Esophagus (tissue), 2 donors: ENCODE measurements at regions not wholly inside any gene's neighbourhood (a gene's known extent, or its start where the extent isn't known, plus 50 kb on each side); places are given as distances from the start of the nearest gene placed in this dataset.
"Not testable (repeated sequence)": the region's sequence is repeated elsewhere in the genome, so short reads cannot be mapped to it uniquely, and the experiment has no call there.

ENCODE experiments used
- H3K27ac ChIP-seq, 2 donors: one replicate each; pipeline ENCODE4 v1.5.1; 2013; ENCODE audit warnings: low read depth in 2 of 2, mild to moderate bottlenecking in 2 of 2, inconsistent platforms in 1 of 2, low read length in 1 of 2, moderate library complexity in 1 of 2
- H3K27me3 ChIP-seq, 2 donors: one replicate each; pipeline ENCODE4 v1.6.1; 2013; ENCODE audit warnings: low read length in 2 of 2, control low read depth in 1 of 2, mild to moderate bottlenecking in 1 of 2; ENCODE audit not compliant: insufficient read depth in 2 of 2, control insufficient read depth in 1 of 2
- H3K36me3 ChIP-seq, 2 donors: one replicate each; pipeline ENCODE4 v1.6.1; 2013; ENCODE audit warnings: low read length in 1 of 2; ENCODE audit not compliant: control insufficient read depth in 2 of 2, insufficient read depth in 2 of 2
- H3K4me1 ChIP-seq, 2 donors: one replicate each; pipeline ENCODE4 v1.6.1; 2013; ENCODE audit warnings: low read length in 1 of 2; ENCODE audit not compliant: control insufficient read depth in 2 of 2, insufficient read depth in 2 of 2
- H3K4me3 ChIP-seq, 2 donors: one replicate each; pipeline ENCODE4 v1.5.1; 2013; ENCODE audit warnings: low read length in 2 of 2, mild to moderate bottlenecking in 2 of 2, low read depth in 1 of 2, moderate library complexity in 1 of 2
- H3K9me3 ChIP-seq, 2 donors: one replicate each; pipeline ENCODE4 v1.6.1; 2013; ENCODE audit warnings: mild to moderate bottlenecking in 2 of 2, low read depth in 1 of 2, low read length in 1 of 2, moderate library complexity in 1 of 2; ENCODE audit not compliant: control insufficient read depth in 2 of 2, insufficient read depth in 1 of 2
- WGBS, 2 donors: extraction: QIAGEN DNeasy Blood & Tissue Kit; methylation state at CpG; one replicate each; pipeline ENCODE4 v1.1.7; 2013; 5-methylcytosine and 5-hydroxymethylcytosine counted together
- donor health status: healthy with polysubstance abuse.
- donor health status: Bipolar disorder and iron deficiency.

DNA sequence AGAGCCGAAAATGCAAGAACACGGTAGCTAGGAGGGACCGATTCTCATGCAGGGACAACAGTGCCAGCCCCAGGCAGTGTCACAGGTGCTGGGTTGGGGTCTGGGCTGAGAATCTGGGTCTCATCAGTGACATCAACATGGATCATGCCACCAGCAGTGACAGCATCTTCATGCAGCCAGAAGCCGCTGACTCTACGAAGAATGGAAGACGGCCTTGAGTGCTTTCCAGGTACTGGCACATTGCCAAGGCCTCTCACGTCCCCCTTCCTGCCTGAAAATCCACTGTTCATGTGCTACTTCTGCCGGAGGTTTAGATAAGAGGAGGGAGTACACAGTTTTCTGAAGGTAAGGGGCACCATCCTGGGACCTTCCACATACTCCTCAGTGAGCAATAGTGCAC, 141.1 kb upstream of the FOXQ1 start:
- 56 to 66% methylated on average over 8 of the region's 8 CpGs for WGBS, 2 donors
- peaks cover 2 to 3% of the 10 kb centered on the region in 2 donors for H3K9me3 ChIP-seq
- no peaks in the 10 kb centered on the region for H3K4me1 ChIP-seq

DNA sequence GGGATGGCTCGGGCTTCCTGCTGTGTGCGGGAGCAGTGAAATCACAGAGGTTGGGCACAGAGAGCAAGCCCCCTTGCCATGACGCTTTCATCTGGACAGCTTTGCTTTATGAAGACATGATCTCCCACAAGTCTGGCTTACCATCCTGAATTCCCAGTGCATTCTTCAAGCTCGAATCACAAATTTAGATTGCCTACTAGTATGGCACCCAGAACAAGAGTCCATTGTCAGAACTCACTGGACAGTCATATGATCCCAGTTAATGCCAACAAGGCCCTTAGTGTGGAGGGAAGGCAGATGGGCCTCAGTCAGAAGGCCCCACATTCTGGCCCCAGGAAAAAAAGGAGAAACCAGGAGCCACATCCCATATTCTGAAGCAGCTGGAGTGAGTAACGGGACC, 147.3 kb upstream of the FOXQ1 start:
- Histone ChIP-seq H3K9me3 (peaks cover 2 to 3% of the 10 kb centered on the region in 2 donors), H3K36me3 (no peaks in the 10 kb centered on the region), H3K4me1 (no peaks in the 10 kb centered on the region), H3K4me3 (no peak overlapping the region), H3K27me3 (no peaks in the 10 kb centered on the region), H3K27ac (no peak overlapping the region)
- WGBS, 2 donors: 83 to 87% methylated on average over 5 of the region's 5 CpGs

More for the DNA sequence above, 141.1 kb upstream of the FOXQ1 start:
- no peak overlapping the region for H3K27ac ChIP-seq
- no peak overlapping the region for H3K4me3 ChIP-seq
- H3K36me3 ChIP-seq: no peaks in the 10 kb centered on the region
- H3K27me3 ChIP-seq: no peaks in the 10 kb centered on the region

DNA sequence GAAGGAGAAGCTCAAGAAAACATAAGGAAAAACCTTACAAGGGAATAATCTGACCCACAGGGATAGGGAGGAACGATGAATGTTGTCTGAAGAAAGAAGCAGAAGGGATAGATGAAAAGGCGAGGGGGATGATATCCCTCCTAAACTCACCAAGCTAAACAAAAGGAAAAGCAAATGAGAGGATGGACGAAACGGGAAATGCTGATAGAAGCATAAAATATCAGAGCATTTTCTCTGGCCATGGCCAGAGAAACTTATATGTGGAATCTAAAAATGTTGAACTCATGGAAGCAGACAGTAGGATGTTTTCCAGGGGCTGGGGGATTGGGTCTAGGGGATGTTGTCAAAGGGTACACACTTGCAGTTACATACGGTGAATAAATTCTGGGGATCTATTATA, 148.4 kb upstream of the FOXQ1 start:
- no peak overlapping the region for H3K4me3 ChIP-seq
- WGBS, 2 donors: 83 to 84% methylated on average over 5 of the region's 5 CpGs
- no peaks in the 10 kb centered on the region for H3K27me3 ChIP-seq
- no peaks in the 10 kb centered on the region for H3K36me3 ChIP-seq
- H3K9me3 ChIP-seq: peaks cover under 1 to 3% of the 10 kb centered on the region in 2 donors
- no peaks in the 10 kb centered on the region for H3K4me1 ChIP-seq
- H3K27ac ChIP-seq: no peak overlapping the region

DNA sequence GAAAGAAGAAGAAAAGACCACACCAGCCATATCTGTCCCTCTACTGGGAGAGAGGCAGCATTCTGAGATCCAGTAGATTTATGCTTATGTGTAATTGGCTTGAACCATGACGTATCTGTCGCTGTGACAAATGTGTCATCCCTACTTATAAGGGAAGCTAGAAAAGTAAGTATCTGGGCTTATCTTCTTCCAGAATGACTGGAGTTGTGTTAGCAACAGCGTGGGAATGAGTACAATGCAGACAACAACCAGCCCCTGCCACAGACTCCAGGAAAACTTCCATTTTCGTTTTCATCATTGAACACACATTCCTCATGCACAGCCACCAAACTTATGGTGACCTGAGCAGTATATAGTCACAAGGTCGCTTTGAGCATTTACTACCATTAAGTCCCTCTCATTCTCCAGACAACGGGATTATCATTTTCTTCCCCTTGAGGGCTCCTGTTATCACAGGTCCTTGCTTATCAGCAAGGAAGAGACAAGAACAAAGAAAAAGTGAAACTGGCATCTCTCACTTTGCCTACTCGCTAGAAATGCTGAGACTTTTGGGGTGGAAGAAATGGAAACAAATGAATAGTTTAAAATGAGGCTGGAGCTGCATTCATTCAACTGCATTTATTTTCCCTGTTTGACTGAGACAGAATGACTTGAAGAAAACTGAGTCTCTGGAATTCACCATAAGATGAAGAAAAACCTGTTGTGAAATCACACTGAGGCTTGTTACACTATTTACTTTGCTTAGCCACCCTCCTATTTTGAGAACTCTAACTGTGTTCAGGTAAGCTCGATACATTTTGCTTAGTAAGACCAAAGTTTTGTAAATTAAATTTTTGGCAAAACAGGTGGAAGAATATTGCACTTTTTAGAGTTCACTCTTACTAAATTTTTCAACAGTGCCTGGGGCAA, 149.3 kb upstream of the FOXQ1 start:
- H3K4me3 ChIP-seq: no peak overlapping the region
- peaks cover 0 to 3% of the 10 kb centered on the region in 2 donors for H3K9me3 ChIP-seq
- WGBS, 2 donors: 59 to 60% methylated on average over 8 of the region's 8 CpGs
- H3K27ac ChIP-seq: no peak overlapping the region
- no peaks in the 10 kb centered on the region for H3K27me3 ChIP-seq
- H3K36me3 ChIP-seq: no peaks in the 10 kb centered on the region
- H3K4me1 ChIP-seq: no peaks in the 10 kb centered on the region

DNA sequence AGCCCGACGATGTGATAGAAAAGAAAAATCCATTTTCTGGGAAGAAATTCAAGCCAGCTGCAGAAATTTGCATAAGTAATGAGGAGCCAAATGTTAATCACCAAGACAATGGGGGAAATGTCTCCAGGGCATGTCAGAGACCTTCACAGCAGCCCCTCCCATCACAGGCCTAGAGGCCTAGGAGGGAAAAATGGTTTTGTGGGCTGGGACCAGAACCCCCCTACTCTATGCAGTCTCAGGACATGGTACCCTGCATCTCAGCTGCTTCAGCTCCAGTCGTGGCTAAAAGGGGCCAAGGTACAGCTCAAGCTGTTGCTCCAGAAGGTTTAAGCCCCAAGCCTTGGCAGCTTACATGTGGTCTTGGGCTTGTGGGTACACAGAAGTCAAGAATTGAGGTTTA, 155.5 kb upstream of the FOXQ1 start:
- H3K4me1 ChIP-seq, H3K27me3 ChIP-seq, H3K4me3 ChIP-seq, H3K36me3 ChIP-seq, H3K27ac ChIP-seq, H3K9me3 ChIP-seq: not testable (repeated sequence)
- 85 to 90% methylated on average over 3 of the region's 3 CpGs for WGBS, 2 donors

DNA sequence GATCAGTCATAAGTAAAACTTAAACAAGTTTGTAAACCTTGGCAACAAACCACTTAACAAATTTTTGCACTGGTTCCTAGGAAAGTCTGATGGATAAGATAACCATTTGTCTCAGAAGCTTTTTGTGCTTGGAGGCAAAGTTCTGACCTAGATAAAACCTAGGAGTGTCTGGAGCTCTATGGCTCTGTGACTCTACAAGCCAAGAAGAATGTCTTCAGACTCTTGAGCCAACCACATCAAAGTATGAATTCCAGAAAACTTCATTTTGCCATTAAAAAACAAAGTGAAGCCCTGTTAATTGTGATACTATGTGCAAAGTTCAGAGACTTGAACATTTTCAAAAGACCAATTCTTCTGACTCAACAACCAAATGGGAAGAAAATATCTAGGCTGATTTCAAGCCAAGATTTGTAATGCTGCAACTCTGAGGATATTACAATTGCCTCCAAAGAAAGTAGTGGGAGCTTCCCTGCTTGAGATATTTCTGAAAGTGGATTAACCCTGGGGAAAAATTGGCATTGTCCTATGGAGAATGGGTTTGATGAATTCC, 158.1 kb upstream of the FOXQ1 start:
- Histone ChIP-seq H3K9me3 (no peaks in the 10 kb centered on the region), H3K36me3 (no peaks in the 10 kb centered on the region), H3K4me3 (no peak overlapping the region), H3K27ac (no peak overlapping the region), H3K27me3 (no peaks in the 10 kb centered on the region), H3K4me1 (no peaks in the 10 kb centered on the region)

GRCh38 chr6:1146500-1146899, 165.4 kb upstream of the FOXQ1 start:
- no peaks in the 10 kb centered on the region for H3K4me1 ChIP-seq
- H3K36me3 ChIP-seq: no peaks in the 10 kb centered on the region
- peaks cover 0 to under 1% of the 10 kb centered on the region in 2 donors for H3K9me3 ChIP-seq
- H3K4me3 ChIP-seq: no peak overlapping the region
- H3K27ac ChIP-seq: no peak overlapping the region
- no peaks in the 10 kb centered on the region for H3K27me3 ChIP-seq

DNA sequence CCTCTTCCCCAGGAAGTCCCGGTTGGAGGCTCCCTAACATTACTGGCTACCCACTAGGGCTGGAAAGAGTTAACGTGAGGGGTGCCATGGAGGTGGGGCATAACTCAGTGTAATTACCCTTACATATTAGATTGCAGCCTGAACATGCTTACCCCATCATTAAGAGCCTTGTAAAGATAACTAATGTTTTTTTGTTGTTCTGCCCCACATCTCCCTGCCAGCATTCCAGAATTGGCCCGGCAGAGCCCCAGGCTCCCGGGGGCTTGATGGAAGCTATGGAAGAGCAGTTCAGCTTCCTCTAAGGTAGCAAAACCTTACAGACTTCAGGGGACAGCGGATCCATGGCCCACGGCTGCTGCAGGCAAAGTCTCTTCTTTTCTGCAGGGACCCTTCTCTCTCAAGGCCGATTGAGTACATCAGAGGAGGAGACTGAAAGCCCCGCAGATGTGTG, 166.1 kb upstream of the FOXQ1 start:
- Histone ChIP-seq H3K27me3 (no peaks in the 10 kb centered on the region), H3K27ac (no peak overlapping the region), H3K9me3 (peaks cover 0 to 2% of the 10 kb centered on the region in 2 donors), H3K4me1 (no peaks in the 10 kb centered on the region), H3K4me3 (no peak overlapping the region), H3K36me3 (no peaks in the 10 kb centered on the region)
- 60 to 61% methylated on average over 8 of the region's 8 CpGs for WGBS, 2 donors

DNA sequence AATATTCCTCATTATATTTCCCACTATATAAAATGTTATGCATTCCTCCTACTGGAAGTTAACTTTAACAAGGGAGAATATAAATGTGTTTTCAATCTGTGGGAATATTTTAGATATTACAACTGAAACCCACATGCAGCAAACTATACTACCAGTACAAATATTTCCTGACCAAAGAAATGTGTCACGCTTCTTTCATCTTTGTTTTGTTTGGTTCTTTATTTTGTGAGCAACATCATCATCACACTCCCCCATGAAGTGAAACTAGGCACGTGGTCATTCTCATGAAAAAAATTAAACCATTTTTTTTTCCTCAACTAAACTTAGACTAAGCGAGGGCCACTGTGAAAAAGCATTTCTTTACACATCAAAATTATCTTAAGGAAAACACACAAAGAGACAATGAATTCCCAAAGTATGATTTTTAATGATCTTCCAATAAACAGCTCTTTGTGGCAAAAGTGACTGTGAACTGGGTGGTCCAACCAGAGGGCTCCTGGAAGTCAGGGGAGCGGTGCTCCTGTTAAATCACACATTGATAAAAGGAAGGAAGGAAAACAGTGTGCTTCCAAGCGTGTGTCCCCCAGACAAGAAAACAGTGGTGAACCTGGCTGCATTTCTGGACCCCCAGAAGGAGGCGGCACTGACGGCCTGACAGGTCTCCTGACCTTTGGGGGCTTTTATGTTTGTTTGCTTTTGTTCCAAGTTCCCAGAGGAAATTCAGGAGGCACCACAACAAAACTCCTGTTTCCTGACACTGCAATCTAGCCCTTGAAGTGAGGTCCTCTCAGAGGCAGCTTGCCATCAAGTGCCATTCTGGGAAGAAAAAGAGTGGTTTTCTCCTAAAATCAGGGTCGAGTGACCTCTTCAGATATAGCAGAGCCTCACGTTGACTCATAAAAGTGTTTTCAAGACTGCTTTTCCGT, 166.8 kb upstream of the FOXQ1 start:
- Histone ChIP-seq H3K9me3 (peaks cover 0 to 2% of the 10 kb centered on the region in 2 donors), H3K27me3 (no peaks in the 10 kb centered on the region)
- WGBS, 2 donors: 70 to 76% methylated on average over 10 of the region's 10 CpGs

More for the DNA sequence above, 166.8 kb upstream of the FOXQ1 start:
- Histone ChIP-seq H3K27ac (no peak overlapping the region), H3K4me3 (no peak overlapping the region), H3K4me1 (no peaks in the 10 kb centered on the region), H3K36me3 (no peaks in the 10 kb centered on the region)
